NT2/D1 (cell line): ENCODE measurements at regions not wholly inside any gene's neighbourhood (a gene's known extent, or its start where the extent isn't known, plus 50 kb on each side); places are given as distances from the start of the nearest gene placed in this dataset.

ENCODE experiments used
- SUZ12 ChIP-seq: IDR thresholded peaks from 2 replicates; pipeline ENCODE4 v1.6.1; 2011; ENCODE audit not compliant: insufficient read length, insufficient read depth; ENCODE audit errors: extremely low read depth
- YY1 ChIP-seq: IDR thresholded peaks from 2 replicates; pipeline ENCODE4 v1.6.1; 2011; ENCODE audit not compliant: insufficient read length, insufficient read depth
- ZNF274 ChIP-seq: IDR thresholded peaks from 2 replicates; pipeline ENCODE4 v1.6.1; 2011; ENCODE audit warnings: mild to moderate bottlenecking, low read depth, low read length

GRCh38 chr3:11096266-11097139 is 57.8 kb upstream of the HRH1 start:
- no peak for TF ChIP-seq SUZ12
- TF ChIP-seq YY1: no peak
- no peak for TF ChIP-seq ZNF274
